NCI-H82 treated with DMSO at 0.1 percent for 48 hours (cell line): ENCODE measurements at regions not wholly inside any gene's neighbourhood (a gene's known extent, or its start where the extent isn't known, plus 50 kb on each side); places are given as distances from the start of the nearest gene placed in this dataset.

Source experiments
- DNase-seq: peaks from one replicate; lab custom pipeline; 2025; ENCODE audit not compliant: unreplicated experiment; lab: John Stamatoyannopoulos, UW

DNA sequence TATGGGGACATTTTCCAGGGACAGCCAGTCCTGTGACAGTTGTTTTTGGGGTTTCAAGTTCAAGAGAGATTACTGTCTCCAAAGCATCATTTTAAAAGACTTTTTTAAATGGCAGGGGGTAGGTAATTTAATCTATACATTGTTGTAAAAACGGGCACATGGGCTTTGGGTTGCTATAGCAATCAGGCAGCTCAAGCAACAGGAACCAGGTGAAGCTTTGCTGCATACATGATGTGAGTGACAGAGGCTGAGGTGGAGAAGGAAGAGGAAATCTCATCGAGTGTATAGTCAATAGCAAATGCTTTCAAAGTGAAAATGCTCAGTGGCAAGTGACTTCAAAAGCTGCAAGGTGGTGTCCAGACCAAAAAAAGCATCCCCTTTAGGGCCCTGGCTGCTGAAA, 277.4 kb upstream of the JAG1 start:
- DNase-seq, result no peak

GRCh38 chr20:10951904-10952303, 278.1 kb upstream of the JAG1 start:
- no peak for DNase-seq

- no peak for DNase-seq
Measured at GRCh38 chr20:10953437-10953836, 279.6 kb upstream of the JAG1 start.

- no peak for DNase-seq
Measured at GRCh38 chr20:10954137-10954840, 280.5 kb upstream of the JAG1 start.

DNA sequence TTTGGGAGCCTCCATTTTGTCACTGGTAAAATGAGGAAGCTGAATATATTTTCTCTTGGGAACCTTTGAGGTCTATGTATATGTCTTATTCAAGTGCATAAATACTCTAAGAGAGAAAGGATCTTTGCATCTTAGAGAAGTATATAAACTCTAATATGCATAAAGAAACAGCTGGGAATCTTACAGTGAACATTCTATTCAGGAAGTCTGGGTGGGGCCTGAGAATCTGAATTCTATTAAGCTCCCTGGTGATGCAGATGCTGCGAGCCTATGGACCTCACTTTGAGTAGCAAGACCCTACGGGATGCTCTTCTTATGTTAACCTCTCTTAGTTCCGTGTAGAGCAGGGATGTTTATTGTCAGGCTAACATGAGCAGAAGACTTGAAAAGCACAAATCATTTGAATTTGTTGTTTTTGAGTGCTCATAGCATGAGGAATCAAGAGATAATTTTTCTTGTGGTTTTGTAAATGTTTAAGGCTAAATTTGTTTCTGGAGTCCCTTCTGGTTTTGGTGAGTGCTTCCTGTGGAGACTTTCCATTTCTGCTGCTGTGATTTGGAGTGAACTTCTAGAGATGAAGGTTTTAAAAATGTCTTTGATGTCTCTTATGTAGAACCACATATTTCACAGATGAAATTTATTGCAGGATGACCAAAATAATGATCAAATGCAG, 281.2 kb upstream of the JAG1 start:
- DNase-seq, result no peak

DNA sequence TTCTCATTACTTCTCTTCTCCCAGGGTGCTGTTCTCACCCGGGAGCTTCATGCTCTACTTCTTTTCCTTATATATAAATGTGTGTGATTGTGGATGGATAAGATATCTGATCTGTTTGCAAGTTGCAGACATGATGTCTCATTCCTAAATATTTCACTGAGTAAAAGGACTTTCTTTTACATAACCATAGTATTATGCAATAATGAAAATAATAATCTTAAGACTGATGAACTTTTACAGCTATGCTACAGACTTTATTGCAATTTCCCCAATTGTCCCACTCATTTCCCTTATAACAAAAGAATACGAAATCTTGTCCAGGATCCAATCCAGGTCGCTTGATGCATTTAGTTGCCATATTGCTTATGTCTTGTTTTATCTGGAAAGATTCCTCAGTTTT, 284.5 kb upstream of the JAG1 start:
- no peak for DNase-seq

DNA sequence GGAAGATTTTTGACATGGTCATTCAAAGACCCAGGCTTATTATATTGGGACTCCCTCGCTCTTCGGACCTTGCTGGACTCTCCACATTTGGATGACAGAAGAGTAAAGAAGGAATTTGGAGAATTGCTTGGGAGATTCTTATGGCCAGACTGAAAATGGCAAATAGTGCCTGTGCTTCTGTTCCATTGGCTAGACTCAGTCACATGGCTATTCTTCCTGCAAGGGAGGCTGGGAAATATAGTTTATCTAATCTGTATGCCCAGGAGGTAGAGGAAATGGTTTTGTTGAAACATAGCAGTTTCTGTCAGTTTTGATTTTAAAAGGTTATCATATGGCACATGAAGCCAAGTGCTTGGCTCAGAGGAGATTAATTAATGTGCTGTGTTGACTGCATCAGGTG, 286.6 kb upstream of the JAG1 start:
- DNase-seq, result no peak

DNA sequence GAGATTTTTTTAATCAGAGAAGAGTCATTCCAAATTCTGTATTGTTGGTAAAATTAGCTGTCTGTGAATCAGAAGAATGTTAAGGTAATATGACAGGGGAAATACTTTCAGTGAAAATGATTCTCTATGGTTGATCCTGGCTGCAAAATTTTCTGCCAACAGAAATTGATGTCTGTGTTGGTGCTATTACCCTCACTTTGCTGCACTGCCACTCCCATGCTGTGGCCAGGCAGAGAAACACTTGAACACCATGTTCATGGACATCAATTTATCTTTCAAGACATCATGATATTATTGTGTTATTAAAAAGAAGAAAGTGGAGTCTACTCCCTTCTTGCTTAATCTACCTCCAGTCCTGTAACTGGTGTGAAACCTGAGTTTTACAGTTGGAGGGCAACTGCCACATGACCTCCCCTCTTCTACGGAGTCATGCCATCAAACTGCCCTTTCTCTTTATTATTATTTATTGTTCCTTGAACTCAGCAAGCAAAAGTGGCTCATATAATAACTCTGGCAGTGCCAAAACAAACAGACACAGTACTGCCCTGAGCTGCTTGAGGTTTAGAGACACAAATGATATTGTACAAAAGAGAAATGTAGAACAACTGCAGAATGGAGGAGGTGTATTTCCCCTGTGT, 288.0 kb upstream of the JAG1 start:
- no peak for DNase-seq

DNA sequence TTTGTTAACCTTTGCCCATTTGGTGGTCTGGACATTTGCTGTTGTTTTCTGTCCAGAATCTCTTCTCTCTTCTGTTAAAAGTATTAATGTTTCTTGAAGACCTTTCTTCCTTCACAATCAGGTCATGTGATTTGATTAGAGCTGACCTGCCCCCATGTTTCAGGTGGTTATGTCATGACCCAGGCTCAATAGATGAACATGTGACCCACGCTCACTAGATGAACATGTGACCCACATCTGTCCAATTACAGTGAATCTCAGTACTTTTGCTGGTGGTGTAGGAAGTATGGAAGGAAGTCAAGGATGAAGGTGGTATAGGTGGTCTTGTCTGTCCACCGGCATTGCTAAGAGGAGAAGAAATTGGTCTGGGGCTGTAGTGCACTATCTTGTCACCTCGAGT, 289.1 kb upstream of the JAG1 start:
- no peak for DNase-seq

GRCh38 chr20:10963717-10964266, 290.0 kb upstream of the JAG1 start:
- no peak for DNase-seq

- no peak for DNase-seq
Measured at GRCh38 chr20:10965936-10966470, 292.2 kb upstream of the JAG1 start.

DNA sequence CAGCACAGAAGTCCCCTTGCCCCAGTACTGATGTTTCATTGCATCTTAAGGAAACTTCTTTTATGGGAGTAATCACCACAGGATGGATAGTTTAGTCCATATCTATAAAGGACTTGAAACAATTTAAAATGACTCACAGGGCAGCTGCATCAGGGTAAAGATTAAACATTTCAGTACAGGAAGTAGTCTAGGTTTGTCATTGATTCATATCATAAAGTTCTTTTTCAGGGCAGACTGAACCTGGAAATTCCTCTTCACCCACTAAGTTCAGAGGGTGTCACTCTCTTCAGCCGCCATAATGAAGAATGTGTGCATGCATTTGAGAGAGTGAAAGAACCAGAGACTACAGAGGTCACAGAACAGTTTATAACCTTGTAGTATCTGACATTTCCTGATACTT, 296.3 kb upstream of the JAG1 start:
- DNase-seq, result no peak

DNA sequence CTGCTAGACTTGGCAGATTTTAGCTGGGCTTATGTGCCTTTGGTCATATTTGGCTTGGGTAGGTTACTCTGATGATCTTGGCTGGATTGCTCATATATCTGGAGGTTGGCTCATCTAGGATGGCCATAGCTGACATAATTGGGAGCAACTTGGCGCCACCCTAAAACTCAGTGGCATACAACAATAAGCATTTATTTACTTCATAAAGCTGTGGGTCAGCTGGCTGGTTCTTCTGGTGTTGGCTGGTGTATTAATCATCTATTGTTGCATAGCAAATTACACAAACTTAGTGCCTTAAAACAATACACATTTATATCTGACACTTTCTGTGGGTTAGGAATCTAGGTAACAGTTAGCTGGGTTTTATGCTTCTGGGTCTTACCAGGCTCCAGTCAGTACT, 297.3 kb upstream of the JAG1 start:
- DNase-seq, result no peak

DNA sequence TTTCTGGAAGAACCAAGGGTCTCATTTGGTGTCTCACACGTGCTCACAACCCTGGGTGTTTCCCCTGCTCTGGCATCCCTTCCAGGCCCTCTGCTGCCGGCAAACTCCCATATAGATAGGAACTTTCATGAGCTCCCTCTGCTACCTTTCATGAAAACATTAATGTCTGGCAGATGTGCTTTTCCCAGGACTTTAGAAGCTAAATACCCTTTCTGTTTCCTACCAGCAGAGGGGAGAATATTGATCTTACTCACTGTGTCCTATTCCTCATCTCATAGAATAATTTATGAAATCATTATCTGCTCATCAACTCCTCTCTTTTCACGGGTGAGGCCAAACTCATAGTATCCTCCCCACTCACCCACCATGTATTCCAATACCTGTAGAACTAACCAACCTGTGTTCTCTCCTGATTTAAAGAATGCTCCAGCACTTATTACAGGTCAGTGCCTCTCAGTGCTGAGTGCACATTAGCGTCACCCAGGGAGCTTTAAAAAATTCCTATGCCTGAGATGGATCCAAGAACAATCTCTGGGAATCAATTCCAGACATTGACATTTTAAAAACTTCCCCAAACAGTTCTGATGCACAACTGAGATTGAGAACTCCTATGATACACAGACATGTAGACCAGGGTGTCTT, 298.5 kb upstream of the JAG1 start:
- no peak for DNase-seq

DNA sequence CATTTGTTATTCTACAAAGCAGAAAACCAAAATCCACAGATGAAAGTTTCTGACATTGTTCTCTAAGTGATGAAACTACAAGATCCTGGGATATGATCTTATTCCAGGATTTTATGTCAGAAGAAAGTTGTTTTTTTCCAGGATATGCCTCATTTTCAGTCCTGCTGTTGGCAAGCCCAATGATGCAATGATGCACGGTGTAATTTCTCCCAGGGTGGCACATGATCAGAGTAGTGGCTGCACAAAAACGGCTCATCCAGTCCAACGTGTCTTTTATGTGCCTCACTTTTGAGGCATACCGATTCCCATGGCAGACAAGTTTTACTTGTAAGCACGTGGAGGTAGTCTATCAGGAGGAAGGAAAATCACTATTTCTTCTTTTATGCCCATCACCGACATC, 302.3 kb upstream of the JAG1 start:
- no peak for DNase-seq

- no peak for DNase-seq
Measured at GRCh38 chr20:10978019-10978702, 304.4 kb upstream of the JAG1 start.

GRCh38 chr20:10978713-10979112, 304.9 kb upstream of the JAG1 start:
- DNase-seq, result no peak

DNA sequence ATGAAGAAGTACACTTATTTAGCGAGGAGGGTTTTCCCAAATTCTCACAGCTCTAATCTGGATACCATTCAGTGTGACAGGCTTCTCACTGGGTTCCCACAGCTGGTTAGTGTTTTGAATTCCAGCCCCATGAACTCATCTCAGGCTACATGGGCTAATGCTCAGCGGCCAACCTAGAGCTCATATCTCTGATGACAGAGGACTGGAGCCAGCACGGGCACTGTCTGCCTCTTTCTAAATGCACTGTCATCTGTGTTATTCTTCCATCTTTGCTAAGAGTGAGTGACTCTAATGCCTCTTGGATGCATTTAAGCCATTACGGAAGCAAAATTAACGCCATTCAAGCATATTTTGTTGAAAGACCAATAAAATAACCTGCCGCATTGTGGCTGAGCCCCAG, 308.9 kb upstream of the JAG1 start:
- no peak for DNase-seq

GRCh38 chr20:10984294-10984693, 310.5 kb upstream of the JAG1 start:
- no peak for DNase-seq

GRCh38 chr20:10984913-10985312, 311.1 kb upstream of the JAG1 start:
- no peak for DNase-seq

DNA sequence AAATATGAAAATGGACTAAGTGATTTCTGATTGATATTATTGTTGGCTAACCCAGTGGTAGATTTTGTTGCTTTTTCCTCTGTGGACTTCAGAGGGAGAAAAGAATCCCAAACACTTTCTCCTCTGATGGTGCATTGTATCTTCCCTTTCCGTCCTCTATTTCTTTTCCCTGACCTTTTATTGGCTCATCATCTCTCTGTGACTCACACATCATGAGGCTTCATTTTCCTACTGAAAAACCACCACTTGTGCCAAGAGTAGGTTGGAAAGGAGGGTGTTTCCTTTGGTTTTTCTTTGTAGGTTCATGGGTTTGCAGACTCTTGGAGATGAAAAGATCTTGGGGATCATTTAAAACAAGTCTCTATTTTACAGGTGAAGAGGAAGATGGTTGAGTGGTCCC, 311.7 kb upstream of the JAG1 start:
- DNase-seq, result no peak
